ENCODE measurements at regions not wholly inside any gene's neighbourhood (a gene's known extent, or its start where the extent isn't known, plus 50 kb on each side); places are given as distances from the start of the nearest gene placed in this dataset.

GRCh38 chr15:92541291-92542200 lies 114.0 kb downstream of the FAM174B start:
- TF ChIP-seq CTCF (conservative IDR thresholded peaks at IDR 0.05; ENCODE audit: low read depth in 2 of 2), result no peak
- no peak for TF ChIP-seq REST (IDR thresholded peaks at IDR 0.05; ENCODE audit: unreplicated experiment)
- no peak for TF ChIP-seq EZH2 (IDR thresholded peaks at IDR 0.05; ENCODE audit: low read depth, unreplicated experiment)
- TF ChIP-seq POLR2AphosphoS5 (IDR thresholded peaks at IDR 0.05; ENCODE audit: low read depth), result no peak
- TF ChIP-seq CREB1 (CRISPR knock-in tag; IDR thresholded peaks at IDR 0.05; ENCODE audit: low read depth), result no peak
- no peak for TF ChIP-seq NANOG (IDR thresholded peaks at IDR 0.05; ENCODE audit: borderline replicate concordance)
- no peak for TF ChIP-seq ZNF331 (CRISPR knock-in tag; IDR thresholded peaks at IDR 0.05; ENCODE audit: low read depth)
- no peak for TF ChIP-seq ETS1 (IDR thresholded peaks at IDR 0.05)
- TF ChIP-seq JUNB (IDR thresholded peaks at IDR 0.05; ENCODE audit: unreplicated experiment), result no peak
- no peak for TF ChIP-seq ZNF114 (CRISPR knock-in tag; IDR thresholded peaks at IDR 0.05)
- no peak for TF ChIP-seq ZNF462 (CRISPR knock-in tag; IDR thresholded peaks at IDR 0.05)
- no peak for TF ChIP-seq EZH2phosphoT487 (IDR thresholded peaks at IDR 0.05; ENCODE audit: unreplicated experiment)
